HG03460 (cell line): ENCODE measurements at regions not wholly inside any gene's neighbourhood (a gene's known extent, or its start where the extent isn't known, plus 50 kb on each side); places are given as distances from the start of the nearest gene placed in this dataset.
A peak's percentile ranks its signal among the peaks of the same experiment; 100 is the strongest.

Experiments
- ATAC-seq: cut with Tn5 transposase; IDR thresholded peaks from one replicate; pipeline ENCODE4 v1.9.1; 2021; ENCODE audit not compliant: unreplicated experiment

DNA sequence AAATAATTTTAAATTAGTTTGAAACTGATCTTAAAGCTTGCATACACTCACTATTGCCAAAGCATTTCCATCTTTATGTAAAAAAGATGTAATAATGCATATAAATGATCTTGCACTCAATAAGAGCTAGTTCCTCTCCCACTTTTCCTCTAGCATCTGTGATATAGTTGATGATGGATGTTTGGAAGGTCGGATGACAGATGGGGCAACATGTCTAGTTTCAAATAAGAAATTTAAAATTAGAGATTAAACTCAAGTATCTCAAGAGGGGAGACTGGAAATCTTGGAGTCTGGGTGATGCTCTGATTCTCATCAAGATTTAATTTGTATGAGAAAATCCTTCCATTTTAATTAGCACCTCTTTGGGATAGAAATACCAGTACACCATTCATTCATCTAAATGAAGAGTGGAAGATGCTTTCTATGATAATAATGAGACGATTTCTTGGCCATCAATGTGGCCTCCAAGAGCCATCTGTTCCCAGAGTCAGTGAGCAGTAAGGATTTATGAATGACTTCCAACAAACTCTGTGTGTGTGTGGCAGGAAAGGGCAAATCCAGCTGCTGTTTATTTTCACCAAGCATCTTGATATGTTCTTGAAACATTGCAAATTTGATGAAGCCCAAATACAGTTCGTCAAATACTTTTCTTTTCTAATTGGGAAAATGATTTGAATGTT lies 616.3 kb upstream of the CDH8 start:
- ATAC-seq = no peak

- no peak for ATAC-seq
These were observed 612.0 kb upstream of the CDH8 start for GRCh38 chr16:62648256-62648655.

DNA sequence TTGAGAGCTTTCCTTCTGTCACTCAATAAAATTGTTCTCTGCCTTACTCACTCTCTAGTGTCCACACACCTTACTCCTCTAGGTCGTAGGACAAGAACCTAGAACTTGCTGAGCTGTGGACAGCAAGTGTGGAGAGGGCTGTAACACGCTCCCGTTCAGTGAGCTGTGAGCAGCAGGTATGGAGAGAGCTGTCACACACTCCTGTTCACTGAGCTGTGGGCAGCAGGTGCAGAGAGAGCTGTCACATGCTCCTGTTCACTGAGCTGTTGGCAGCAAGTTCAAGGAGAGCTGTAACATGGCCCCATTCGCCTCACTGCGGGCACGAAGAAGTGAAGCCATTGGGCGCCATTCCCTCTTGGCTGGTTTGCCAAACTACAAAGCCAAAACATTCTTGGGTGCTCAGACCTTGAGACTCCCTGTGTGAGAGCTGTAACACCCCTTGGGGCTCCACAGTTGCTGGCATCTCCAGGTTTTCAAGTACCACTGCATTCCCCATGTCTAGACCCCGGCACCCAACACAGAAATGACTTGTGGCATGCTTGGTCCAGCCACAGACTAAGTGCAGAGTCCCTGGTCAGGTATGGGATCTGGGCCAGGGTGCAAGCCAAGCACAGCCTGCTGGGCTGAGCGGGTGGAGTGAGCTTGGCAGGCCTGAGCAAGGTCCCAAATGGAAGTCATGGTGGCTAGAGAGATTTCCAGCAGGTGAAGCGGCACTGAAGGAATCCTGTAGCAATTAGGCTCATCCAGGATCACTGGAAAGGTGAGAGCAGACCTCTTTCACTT lies 608.0 kb upstream of the CDH8 start:
- no peak for ATAC-seq

DNA sequence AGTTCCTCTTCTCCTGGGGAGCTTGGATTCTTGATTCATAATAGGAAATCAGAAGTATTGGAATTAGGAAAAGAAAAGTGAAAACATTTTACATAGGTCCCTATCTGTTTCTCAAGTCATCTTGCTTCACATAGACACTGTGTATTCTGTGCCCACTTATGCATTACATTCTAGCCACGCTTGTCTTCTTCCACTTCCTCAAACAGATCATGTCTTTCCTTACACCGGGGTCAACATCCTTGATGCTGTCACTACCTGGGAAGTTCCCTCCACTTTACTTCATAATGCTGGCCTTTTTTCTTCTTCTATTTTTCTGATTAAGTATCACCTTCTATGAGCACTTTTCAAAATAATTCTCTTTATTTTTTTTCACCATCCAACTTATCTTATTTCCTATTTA lies 606.4 kb upstream of the CDH8 start:
- ATAC-seq = no peak

GRCh38 chr16:62639890-62640289 lies 603.7 kb upstream of the CDH8 start:
- no peak for ATAC-seq

GRCh38 chr16:62638964-62639870 lies 603.0 kb upstream of the CDH8 start:
- peak; percentile 81 for ATAC-seq

DNA sequence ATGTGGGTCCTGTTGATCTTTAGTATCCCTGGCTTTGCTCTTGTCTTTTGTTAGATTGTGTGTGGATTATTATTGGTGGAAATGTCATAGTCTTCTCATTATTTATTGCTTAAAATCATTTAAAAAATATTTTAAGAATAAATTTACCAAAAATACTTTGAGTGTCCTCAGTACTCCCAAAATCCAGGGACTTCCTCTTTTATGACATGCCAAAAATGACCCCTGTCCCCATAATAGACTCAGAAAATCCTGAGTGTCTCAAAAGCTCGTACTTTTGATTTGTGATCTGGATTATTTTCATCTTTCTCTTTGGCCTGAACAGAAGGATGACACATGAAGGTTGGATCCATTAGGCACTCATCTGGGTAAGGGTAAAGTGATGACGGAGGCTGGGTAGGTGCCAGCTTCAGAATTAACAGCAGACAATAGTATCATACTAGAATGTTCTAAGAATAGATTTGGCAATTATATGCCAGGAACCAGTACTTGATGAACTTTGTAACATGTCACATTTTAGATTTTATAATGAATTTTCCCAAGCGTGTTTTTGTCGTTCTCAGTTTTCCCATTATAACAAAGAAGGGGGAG lies 602.2 kb upstream of the CDH8 start:
- no peak for ATAC-seq

DNA sequence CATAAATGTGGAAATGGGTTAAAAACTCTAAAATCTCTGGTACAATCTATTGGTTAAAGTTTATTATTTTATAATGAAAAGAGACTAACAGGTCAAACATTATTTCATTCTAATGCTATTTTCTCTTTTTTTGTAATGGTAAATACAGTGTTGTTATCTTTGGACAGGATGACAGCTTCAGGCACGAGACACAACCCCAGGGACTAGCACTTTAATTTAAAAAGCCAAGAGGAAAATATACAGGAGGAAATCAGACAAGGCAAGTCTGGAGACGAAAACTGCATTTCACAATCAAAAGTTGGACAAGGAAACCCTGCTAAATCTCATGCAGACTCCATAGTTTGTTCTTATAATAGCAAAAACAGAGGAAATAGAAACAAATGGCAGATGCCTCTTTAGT lies 589.1 kb upstream of the CDH8 start:
- no peak for ATAC-seq

DNA sequence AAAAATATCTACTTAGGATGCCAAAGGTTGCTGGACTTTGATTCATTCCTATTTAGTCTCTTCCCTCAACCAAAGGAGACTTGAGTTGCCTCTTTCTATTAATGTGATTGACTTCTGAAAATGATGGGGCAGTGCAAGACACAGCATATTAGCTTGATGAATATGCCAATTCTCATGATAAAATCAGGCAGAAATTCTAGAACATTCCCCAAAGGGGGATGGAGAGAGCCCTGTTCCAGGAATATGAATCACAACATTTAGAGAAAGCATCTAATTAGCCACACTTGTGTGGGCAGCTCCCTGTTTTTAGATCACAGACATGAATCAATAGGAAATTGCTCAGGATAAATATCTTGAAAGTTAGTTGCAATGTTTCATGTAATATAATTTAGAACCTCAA lies 584.0 kb upstream of the CDH8 start:
- no peak for ATAC-seq

DNA sequence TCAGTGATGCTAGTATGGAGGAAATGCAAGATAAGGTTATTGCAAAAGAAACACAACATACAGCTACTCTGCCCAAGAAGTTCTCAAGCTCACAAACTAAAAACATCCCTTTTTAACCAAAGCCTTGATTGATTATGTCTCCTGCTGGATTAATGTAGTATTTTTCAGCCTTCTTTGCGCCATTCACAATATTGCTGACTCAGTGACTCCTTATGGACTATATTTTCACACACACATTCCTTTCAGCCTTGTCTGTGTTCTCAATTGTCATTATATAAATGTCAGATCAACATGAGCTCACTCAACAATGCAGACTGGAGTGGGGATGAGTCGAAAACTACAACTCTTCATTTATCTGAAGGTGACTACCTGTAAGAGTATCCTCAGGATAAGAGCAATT lies 579.3 kb upstream of the CDH8 start:
- no peak for ATAC-seq

- ATAC-seq = no peak
These were observed 574.1 kb upstream of the CDH8 start for GRCh38 chr16:62610291-62610690.

DNA sequence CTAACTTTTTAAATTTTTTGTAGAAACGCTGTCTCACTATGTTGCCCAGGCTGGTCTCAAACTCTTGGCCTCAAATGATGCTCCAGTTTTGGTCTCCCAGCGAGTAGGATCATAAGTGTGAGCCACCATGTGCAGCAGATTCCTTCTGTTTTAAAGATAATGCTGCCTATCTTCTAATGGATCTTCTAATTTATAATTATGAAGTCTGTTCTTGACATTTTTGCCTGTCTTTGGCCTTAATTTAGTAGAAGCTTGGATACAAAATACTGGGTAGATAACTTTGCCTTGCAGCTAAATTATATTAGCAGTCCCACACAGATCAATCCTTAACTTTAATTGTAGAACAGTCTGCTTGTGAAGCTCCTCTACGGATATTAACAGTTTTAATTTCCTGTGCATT lies 566.6 kb upstream of the CDH8 start:
- ATAC-seq = no peak

GRCh38 chr16:62597875-62598274 lies 561.6 kb upstream of the CDH8 start:
- ATAC-seq = no peak

DNA sequence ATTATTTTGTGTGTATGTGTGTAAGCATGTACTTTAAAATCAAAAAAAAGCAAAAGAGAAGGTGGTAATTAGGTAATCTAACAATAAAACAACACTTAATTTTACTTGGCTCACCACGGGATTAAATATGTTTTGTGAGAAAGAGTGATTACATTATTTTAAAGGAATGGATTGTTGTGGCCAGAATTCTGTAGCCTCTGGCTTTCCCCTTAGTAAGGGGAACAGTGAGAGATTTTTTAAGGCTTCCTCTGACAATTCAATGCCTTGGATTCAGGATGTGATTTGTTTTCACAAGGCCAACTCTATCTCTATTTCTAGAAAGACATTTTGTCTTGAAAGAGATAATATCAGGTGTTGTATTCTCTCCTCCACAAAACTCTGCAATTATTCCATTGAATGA lies 560.3 kb upstream of the CDH8 start:
- no peak for ATAC-seq

GRCh38 chr16:62596125-62596524 lies 559.9 kb upstream of the CDH8 start:
- no peak for ATAC-seq

GRCh38 chr16:62586128-62586862 lies 550.1 kb upstream of the CDH8 start:
- no peak for ATAC-seq

GRCh38 chr16:62585041-62585545 lies 548.9 kb upstream of the CDH8 start:
- no peak for ATAC-seq

- no peak for ATAC-seq
These were observed 547.2 kb upstream of the CDH8 start for GRCh38 chr16:62583414-62583813.

DNA sequence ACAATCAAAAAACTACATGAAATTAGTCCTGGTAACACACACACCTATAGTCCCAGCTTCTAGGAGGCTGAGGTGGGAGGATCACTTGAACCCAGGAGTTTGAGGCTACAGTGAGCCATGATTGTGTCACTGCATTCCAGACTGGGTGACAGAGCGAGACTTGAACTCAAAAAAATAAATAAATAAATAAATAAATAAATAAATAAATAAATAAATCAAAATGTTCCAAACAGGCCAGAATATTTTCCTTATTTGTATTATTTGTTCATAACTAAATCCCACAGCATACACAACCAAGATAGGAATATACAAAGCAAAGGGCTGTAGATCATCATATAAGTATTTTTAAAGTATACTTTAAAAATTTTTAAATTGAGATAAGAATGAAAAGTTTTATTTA lies 537.2 kb upstream of the CDH8 start:
- ATAC-seq = no peak

GRCh38 chr16:62568926-62569325 lies 532.7 kb upstream of the CDH8 start:
- no peak for ATAC-seq
